ENCODE measurements at regions not wholly inside any gene's neighbourhood (a gene's known extent, or its start where the extent isn't known, plus 50 kb on each side); places are given as distances from the start of the nearest gene placed in this dataset.

- no peak for DNase-seq (ENCODE audit: low read depth)
Measured at GRCh38 chr10:107415446-107415845, 250.9 kb upstream of the SORCS1 start.

- no peak for DNase-seq (ENCODE audit: low read depth)
Measured at GRCh38 chr10:107413971-107414370, 249.5 kb upstream of the SORCS1 start.

- DNase-seq (ENCODE audit: low read depth): peak; percentile 38
Measured at GRCh38 chr10:107409522-107409921, 245.0 kb upstream of the SORCS1 start.

- no peak for DNase-seq (ENCODE audit: low read depth)
Measured at GRCh38 chr10:107398115-107398514, 233.6 kb upstream of the SORCS1 start.

GRCh38 chr10:107391901-107392300, 227.4 kb upstream of the SORCS1 start:
- DNase-seq (ENCODE audit: low read depth): no peak

GRCh38 chr10:107390563-107390962, 226.1 kb upstream of the SORCS1 start:
- DNase-seq (ENCODE audit: low read depth): no peak

GRCh38 chr10:107383357-107383756, 218.9 kb upstream of the SORCS1 start:
- DNase-seq (ENCODE audit: low read depth): no peak

- no peak for DNase-seq (ENCODE audit: low read depth)
Measured at GRCh38 chr10:107379601-107380000, 215.1 kb upstream of the SORCS1 start.

GRCh38 chr10:107371801-107372200, 207.3 kb upstream of the SORCS1 start:
- no peak for DNase-seq (ENCODE audit: low read depth)

GRCh38 chr10:107364872-107365271, 200.4 kb upstream of the SORCS1 start:
- DNase-seq (ENCODE audit: low read depth): no peak

GRCh38 chr10:107362306-107362705, 197.8 kb upstream of the SORCS1 start:
- DNase-seq (ENCODE audit: low read depth): no peak

- DNase-seq (ENCODE audit: low read depth): no peak
Measured at GRCh38 chr10:107357033-107357432, 192.5 kb upstream of the SORCS1 start.

- no peak for DNase-seq (ENCODE audit: low read depth)
Measured at GRCh38 chr10:107356396-107356795, 191.9 kb upstream of the SORCS1 start.

GRCh38 chr10:107342711-107343110, 178.2 kb upstream of the SORCS1 start:
- DNase-seq (ENCODE audit: low read depth): no peak

GRCh38 chr10:107341281-107341680, 176.8 kb upstream of the SORCS1 start:
- peak; percentile 7 for DNase-seq (ENCODE audit: low read depth)

- DNase-seq (ENCODE audit: low read depth): peak; percentile 2
Measured at GRCh38 chr10:107340326-107340725, 175.8 kb upstream of the SORCS1 start.

- DNase-seq (ENCODE audit: low read depth): no peak
Measured at GRCh38 chr10:107336061-107336460, 171.6 kb upstream of the SORCS1 start.

GRCh38 chr10:107317592-107317991, 153.1 kb upstream of the SORCS1 start:
- DNase-seq (ENCODE audit: low read depth): no peak

GRCh38 chr10:107303203-107303602, 138.7 kb upstream of the SORCS1 start:
- DNase-seq (ENCODE audit: low read depth): no peak

GRCh38 chr10:107299606-107300005, 135.1 kb upstream of the SORCS1 start:
- DNase-seq (ENCODE audit: low read depth): no peak

- DNase-seq (ENCODE audit: low read depth): no peak
Measured at GRCh38 chr10:107284187-107284586, 119.7 kb upstream of the SORCS1 start.

- DNase-seq (ENCODE audit: low read depth): no peak
Measured at GRCh38 chr10:107280293-107280692, 115.8 kb upstream of the SORCS1 start.

GRCh38 chr10:107277591-107277990, 113.1 kb upstream of the SORCS1 start:
- DNase-seq (ENCODE audit: low read depth): no peak

- no peak for DNase-seq (ENCODE audit: low read depth)
Measured at GRCh38 chr10:107275806-107276205, 111.3 kb upstream of the SORCS1 start.

- no peak for DNase-seq (ENCODE audit: low read depth)
Measured at GRCh38 chr10:107269626-107270025, 105.1 kb upstream of the SORCS1 start.
